GM19025 (cell line): ENCODE measurements at regions not wholly inside any gene's neighbourhood (a gene's known extent, or its start where the extent isn't known, plus 50 kb on each side); places are given as distances from the start of the nearest gene placed in this dataset.
A peak's percentile ranks its signal among the peaks of the same experiment; 100 is the strongest.

ENCODE experiments used
- ATAC-seq: cut with Tn5 transposase; IDR thresholded peaks from one replicate; pipeline ENCODE4 v1.9.1; 2021; ENCODE audit warnings: mild to moderate bottlenecking, low read depth, moderate library complexity; ENCODE audit not compliant: unreplicated experiment

- no peak for ATAC-seq
Observed at GRCh38 chr3:31402117-31402516, 130.6 kb upstream of the STT3B start.

GRCh38 chr3:31403197-31403596 is 129.5 kb upstream of the STT3B start:
- ATAC-seq, result no peak

GRCh38 chr3:31404871-31405270 is 127.9 kb upstream of the STT3B start:
- no peak for ATAC-seq

- no peak for ATAC-seq
Observed at GRCh38 chr3:31405515-31405914, 127.2 kb upstream of the STT3B start.

- no peak for ATAC-seq
Observed at GRCh38 chr3:31406896-31407295, 125.8 kb upstream of the STT3B start.

GRCh38 chr3:31407665-31408064 is 125.1 kb upstream of the STT3B start:
- ATAC-seq, result no peak

GRCh38 chr3:31408720-31409119 is 124.0 kb upstream of the STT3B start:
- no peak for ATAC-seq

- ATAC-seq, result no peak
Observed at GRCh38 chr3:31409389-31409788, 123.3 kb upstream of the STT3B start.

- no peak for ATAC-seq
Observed at GRCh38 chr3:31409866-31410265, 122.9 kb upstream of the STT3B start.

- ATAC-seq, result no peak
Observed at GRCh38 chr3:31410411-31410810, 122.3 kb upstream of the STT3B start.

- ATAC-seq, result no peak
Observed at GRCh38 chr3:31412832-31413231, 119.9 kb upstream of the STT3B start.

GRCh38 chr3:31413515-31413914 is 119.2 kb upstream of the STT3B start:
- no peak for ATAC-seq

GRCh38 chr3:31416980-31417379 is 115.7 kb upstream of the STT3B start:
- ATAC-seq, result no peak

GRCh38 chr3:31417486-31417885 is 115.2 kb upstream of the STT3B start:
- no peak for ATAC-seq

- no peak for ATAC-seq
Observed at GRCh38 chr3:31420311-31420710, 112.4 kb upstream of the STT3B start.

- ATAC-seq, result peak; percentile 65
Observed at GRCh38 chr3:31421314-31422048, 111.2 kb upstream of the STT3B start.

GRCh38 chr3:31422237-31422636 is 110.5 kb upstream of the STT3B start:
- ATAC-seq, result no peak

GRCh38 chr3:31423482-31423881 is 109.2 kb upstream of the STT3B start:
- ATAC-seq, result no peak

- ATAC-seq, result no peak
Observed at GRCh38 chr3:31425401-31425800, 107.3 kb upstream of the STT3B start.

- ATAC-seq, result no peak
Observed at GRCh38 chr3:31427623-31428022, 105.1 kb upstream of the STT3B start.

- no peak for ATAC-seq
Observed at GRCh38 chr3:31431321-31431720, 101.4 kb upstream of the STT3B start.

GRCh38 chr3:31432897-31433678 is 99.6 kb upstream of the STT3B start:
- ATAC-seq, result no peak
